Kidney capillary endothelial cell (primary cell): ENCODE measurements at regions not wholly inside any gene's neighbourhood (a gene's known extent, or its start where the extent isn't known, plus 50 kb on each side); places are given as distances from the start of the nearest gene placed in this dataset.
"Not testable (repeated sequence)": the region's sequence is repeated elsewhere in the genome, so short reads cannot be mapped to it uniquely, and the experiment has no call there.

Experiments used
- DNase-seq: peaks from one replicate; pipeline ENCODE4 v3.0.0-alpha.2; 2018; ENCODE audit warnings: low spot score

- peak; percentile 60 for DNase-seq
Measured at GRCh38 chr6:27582928-27583725, 110.2 kb upstream of the ZNF184 start.

- no peak for DNase-seq
Measured at GRCh38 chr6:27579973-27580372, 107.1 kb upstream of the ZNF184 start.

GRCh38 chr6:27577922-27578321, 105.0 kb upstream of the ZNF184 start:
- DNase-seq = no peak

DNA sequence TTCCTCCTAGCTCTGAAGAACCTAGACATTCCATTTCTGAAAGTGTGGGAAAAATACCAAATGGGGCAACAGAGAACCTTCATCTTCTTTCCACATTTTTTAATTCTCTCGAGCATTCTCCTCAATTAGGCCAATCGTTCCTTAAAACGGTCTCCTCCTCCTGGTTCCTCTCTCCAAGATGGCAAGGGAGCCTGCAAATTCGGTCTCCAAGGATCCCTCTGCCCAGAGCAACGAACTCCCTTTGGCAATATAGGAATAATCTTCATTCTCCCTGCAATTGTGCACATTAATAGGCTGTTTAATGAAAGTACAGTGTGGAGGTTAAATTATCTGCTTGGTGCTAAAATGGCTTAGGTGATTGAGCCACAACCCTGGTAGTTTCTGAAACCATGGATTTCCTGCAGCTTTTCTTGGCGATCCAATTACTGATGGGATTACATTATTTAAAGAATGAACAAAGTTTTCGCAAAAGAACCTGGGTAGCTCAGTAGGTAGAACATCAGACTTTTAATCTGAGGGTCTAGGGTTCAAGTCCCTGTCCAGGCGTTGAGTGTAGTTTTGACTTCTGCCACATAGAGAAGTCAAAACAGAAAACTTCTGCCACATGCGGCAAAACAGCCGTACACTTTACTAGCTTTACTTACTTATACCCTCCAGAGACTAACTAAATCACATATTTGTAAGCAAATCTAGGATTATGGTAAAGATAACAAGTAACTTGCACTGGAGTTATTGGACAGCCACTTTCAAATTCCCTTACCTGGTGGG, 102.9 kb upstream of the ZNF184 start:
- no peak for DNase-seq

DNA sequence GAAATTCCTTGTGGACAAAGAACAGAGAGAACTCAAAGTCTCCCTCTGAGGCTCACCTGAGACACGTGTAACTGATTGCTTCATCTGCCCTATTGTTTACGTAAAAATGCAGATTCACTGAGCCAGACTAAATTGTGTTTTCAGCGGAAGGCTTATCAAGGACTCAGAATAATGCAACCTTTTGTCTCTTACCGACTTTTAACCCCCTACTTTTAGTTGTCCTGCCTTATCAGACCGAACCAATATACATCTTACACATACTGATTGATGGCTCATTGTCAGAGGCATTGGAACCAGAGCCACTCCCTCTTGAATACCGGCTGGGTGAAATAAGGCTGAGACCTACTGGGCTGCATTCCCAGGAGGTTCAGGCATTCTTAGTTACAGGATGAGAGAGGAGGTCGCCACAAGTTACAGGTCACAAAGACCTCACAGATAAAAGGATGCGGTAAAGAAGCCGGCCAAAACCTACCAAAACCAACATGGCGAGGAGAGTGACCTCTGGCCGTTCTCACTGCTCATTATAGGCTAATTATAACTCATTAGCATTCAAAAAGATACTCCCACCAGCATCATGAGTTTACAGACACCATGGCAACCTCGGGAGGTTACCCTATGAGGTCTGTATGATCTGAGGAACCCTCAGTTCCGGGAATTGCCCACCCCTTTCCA, 95.5 kb upstream of the ZNF184 start:
- DNase-seq = no peak

GRCh38 chr6:27565839-27566779, 93.2 kb upstream of the ZNF184 start:
- DNase-seq = no peak

DNA sequence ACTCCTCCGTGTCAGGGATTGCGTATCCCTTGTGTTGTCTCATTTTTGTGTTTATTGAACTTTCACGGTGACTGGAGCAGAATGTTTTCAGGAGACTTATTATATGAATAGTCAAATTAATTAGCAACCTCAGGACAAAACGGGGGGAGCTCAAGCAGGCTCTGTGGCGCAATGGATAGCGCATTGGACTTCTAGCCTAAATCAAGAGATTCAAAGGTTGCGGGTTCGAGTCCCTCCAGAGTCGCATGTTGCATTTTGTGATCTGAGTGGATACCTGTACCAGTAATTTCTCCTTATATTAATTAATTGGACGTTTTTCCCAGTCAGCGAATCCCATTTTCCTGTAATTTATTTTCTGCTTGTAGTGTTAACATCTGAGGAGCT, 89.1 kb upstream of the ZNF184 start:
- no peak for DNase-seq

DNA sequence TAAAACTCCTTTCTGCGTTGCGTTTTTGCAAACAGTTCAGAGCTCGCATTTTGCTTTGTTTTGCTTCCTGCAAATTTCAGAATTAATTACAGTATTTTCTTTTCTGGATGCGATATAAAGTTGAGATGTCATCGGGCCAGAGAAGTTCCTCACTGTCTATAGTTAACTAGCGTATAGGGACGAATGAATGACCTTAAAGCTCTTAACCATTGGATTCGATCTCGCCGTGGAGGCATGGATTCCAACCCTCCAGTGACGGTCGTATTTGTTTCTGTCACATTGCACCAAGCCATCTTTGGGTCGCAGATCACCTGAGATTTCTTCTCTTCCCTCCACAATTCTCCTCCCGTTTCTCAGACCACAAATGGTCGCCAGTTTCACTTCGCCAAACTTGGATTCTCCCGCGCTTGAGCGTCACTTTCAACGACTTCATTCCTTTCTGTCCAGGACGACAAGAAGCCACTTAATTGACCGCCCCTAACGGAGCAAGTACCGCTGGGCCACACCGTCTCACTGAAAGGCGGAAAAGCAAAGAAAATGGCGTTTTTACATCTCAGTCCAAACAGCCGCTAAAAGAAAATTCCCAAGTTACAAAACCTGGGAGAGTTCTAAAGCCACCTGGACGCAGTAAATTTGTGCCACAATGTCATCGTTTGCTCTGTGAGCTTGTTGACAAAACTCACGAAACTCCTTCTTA, 85.3 kb upstream of the ZNF184 start:
- DNase-seq = no peak

DNA sequence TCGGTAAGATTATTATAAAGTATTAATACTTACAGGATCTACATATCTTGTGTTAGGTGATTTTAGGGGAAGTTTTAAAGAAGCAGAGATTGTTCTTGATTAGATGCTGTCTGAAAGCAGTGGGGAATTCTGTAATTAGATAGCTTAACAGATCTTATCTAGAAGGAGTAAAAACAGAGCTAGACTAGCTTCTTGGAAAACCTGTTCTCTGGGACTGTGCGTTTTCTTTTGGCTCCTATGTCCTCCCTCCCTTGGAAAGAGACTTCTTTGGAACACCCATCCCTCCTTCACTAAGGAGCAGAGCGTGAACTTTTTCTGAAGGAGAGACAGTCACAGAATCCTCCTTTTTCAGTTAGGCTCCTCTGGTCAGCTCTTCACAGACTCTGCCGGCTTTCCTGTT, 83.5 kb upstream of the ZNF184 start:
- no peak for DNase-seq

DNA sequence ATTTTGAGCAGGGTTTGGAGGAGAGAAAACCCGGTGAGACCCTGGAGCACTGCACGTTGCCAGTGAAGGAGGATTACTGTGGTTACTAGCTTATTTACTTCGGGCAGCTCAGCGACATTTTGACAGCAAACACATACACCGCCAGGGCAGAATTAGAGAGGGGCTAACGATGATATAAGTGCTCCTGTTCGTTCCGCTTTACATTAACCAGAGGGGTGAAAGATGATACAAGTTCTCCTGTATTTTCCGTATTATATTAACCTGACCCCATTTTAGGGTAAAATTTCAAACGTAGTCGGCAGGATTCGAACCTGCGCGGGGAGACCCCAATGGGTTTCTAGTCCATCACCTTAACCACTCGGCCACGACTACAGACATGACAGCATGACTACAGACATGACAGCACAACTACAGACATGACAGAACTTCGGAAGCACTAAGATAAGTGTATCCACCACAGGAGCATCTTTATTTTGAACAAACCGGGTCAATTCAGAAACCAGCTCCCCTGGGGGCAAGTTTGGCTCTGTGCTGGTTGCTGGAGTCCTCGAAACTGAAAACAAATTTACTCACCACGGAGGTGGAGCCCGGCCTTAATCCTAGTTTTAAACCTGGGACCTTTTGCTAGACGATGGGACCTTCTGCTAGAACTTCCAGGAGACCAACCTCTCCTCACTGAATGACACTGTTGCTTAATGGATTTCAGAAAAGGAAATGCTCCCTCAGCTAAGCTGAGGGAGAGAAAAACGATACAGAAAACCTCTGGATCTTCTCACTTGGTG, 80.4 kb upstream of the ZNF184 start:
- peak; percentile 36 for DNase-seq

DNA sequence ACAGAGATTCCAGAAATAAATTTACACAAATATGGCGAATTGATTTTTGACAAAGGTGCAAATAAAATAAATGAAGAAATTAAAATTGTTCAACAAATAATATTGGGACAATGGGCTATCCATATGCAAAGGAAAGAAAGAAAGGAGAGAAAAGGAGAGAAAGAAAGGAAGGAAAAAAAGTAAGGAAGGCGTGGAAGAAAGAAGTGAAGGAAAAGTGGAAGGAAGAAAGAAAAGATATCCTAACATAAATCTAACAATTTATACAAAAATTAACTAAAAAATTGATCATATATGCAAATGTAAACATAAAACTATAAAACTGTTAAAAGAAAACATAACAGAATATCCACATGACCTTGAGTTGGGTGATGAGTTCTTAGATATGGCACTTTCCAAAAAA, 78.7 kb upstream of the ZNF184 start:
- DNase-seq = no peak

GRCh38 chr6:27550692-27551091, 77.8 kb upstream of the ZNF184 start:
- no peak for DNase-seq

DNA sequence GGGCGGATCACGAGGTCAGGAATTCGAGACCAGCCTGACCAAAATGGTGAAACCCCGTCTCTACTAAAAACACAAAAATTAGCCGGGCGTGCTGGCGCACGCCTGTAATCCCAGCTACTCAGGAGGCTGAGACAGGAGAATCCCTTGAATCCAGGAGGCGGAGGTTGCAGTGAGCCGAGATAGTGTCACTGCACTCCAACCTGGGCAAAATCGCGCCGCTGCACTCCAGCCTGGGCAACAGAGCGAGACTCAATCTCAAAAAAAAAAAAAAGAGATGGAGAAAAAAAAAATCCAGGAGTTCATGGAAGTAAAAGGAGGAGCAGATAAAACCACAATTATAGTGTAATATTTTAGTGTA, 76.3 kb upstream of the ZNF184 start:
- DNase-seq = not testable (repeated sequence)

DNA sequence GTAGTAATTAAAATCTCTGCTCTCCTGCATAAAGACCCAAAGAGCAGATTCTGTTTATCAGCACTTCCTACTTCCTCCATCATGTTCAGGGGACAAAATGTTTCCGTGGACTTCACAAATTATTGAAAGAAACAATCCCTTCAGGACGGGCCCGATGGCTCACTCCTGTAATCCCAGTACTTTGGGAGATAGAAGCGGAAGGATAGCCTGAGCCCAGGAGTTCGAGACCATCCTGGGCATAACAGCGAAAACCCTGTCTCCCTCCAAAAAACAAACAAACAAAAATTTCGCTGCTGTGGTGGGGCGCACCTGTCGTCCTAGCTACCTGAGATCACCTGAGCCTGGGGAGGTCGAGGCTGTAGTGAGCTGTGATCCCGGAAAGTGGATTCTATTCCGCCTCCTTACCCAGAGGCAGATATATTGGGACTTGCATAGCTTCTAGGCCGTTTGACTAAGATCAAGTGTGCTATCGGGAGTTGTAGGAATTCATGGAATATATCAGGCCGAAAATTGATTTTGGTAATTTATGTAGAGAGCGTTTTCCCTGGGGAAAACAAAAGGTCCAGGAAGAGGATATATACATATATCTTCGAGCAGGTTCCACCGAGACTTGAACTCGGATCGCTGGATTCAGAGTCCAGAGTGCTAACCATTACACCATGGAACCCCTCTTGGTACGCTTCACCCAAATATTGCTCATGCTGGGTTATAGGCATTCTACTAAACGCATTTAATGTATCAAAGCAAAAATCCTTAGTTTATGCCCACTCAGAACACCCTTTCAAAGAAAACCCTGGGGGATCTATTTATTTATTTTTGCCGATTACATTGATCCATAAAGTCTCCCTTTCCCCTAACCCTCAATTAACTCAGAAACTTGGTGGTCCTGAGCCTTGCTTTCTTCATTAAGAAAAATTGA, 74.5 kb upstream of the ZNF184 start:
- peak; percentile 61 for DNase-seq

- no peak for DNase-seq
Measured at GRCh38 chr6:27546522-27546921, 73.6 kb upstream of the ZNF184 start.

DNA sequence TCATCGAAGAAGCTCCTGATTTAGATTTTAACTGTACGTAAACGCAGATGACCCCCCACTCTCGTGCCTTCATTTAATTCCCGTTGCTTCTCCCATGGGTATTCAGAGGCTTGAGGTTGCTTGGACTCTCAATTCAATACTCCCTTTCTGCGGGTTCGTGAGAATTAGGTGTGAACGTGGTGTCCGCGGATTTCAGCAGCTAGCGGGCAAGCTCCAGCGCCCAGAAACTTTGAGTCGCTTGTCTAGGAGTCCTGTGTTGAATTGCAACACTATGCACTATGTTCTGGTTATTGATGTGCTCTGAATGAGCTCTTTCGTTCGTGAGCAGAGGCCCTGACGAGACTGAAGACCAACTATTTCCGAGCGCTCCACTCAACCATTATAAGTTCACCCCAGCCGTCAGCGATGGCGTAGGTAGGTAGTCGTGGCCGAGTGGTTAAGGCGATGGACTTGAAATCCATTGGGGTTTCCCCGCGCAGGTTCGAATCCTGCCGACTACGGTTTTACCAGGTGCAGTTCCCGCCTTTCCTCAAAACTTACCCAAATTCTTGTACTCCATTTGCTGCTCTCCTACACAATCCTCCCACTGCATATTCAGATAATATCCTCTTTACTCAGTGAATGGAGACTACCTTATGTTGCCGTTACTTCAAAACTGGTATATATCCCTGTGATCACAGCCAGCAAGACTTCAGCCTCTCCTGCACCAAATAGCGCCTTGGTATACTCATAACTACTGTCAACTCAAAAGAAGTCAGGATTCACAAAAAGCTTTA, 72.6 kb upstream of the ZNF184 start:
- peak; percentile 51 for DNase-seq

DNA sequence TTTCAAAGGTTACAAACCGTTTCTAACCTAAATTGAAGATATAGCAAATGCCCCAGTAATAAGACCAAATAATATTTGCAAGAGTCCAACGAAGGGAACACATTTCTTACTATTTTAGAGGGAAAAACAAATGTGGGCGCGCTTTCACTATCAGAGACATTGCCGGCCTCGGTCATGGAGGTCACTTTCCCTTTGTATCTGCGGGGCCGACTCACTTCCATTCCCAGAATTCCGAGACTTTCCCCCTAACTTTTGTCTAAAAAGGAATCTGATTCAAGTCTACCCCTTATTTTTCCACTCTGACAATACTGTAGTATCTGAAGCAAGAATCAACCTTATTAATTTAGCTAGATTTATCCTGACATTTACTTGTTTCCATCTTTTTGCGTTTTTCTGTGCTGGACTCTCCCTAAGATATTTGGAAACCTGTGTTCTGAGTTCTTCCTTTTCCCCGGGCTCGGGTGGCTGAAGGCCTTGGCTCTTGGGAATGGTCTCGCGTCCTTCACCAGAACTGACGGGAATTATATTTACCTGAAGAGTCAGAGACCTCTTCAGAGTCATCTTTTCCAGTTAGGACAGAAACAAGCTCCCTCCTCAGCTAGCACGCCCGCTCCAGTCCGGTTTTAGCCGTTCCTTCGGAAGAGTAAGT, 71.8 kb upstream of the ZNF184 start:
- no peak for DNase-seq

DNA sequence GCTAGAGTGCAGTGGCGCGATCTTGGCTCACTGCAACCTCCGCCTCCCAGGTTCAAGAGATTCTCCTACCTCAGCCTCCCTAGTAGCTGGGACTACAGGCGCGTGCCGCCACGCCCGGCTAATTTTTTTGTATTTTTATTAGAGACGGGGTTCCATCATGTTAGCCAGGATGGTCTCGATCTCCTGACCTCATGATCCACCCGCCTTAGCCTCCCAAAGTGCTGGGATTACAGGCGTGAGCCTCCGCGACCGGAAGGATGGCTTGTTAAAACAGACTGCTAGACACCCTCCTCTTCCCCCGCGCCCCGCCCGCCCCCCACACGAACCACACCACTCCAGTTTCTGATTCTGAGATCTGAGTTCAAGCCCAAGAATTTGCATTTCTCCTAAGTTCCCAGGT, 71.2 kb upstream of the ZNF184 start:
- DNase-seq = not testable (repeated sequence)
